ENCODE measurements at regions not wholly inside any gene's neighbourhood (a gene's known extent, or its start where the extent isn't known, plus 50 kb on each side); places are given as distances from the start of the nearest gene placed in this dataset.

DNA sequence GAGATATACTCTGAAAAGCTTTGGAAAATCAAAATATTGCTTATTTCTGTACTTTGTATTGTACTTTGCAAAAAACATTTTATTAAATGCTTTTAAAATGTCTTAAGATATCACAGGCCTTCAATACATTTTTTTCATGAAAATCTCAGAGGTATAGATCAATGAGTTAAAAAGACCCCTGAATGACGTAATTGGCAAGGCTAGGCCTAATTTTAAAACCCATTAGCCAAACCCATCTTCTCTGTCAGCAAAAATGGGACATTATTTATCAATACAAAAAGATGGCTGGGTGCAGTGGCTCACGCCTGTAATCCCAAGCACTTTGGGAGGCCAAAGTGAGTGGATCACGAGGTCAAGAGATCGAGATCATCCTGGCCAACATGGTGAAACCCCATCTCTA lies 84.8 kb upstream of the PAK5 start:
- DNase-seq (ENCODE audit: extremely low read depth, low read depth) = no peak

DNA sequence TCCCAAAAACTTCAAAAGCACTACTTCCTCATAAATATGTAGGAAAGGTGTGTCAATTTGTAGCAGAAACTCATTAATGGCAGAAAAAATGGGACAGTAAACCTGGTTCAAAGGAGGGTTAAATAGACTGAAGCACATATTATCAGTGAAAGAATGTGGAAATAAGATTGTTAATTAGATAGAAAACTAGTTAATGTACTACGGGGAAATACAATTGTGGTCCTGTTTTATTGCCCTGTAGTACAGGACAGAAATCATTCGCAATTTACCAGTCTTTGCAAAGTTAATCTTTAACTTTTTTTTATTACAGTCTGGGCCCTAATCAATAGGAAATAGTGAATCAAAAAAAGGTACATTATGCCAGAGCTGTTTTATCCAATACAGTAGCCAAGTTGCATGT lies 82.0 kb upstream of the PAK5 start:
- no peak for DNase-seq (ENCODE audit: extremely low read depth, low read depth)

DNA sequence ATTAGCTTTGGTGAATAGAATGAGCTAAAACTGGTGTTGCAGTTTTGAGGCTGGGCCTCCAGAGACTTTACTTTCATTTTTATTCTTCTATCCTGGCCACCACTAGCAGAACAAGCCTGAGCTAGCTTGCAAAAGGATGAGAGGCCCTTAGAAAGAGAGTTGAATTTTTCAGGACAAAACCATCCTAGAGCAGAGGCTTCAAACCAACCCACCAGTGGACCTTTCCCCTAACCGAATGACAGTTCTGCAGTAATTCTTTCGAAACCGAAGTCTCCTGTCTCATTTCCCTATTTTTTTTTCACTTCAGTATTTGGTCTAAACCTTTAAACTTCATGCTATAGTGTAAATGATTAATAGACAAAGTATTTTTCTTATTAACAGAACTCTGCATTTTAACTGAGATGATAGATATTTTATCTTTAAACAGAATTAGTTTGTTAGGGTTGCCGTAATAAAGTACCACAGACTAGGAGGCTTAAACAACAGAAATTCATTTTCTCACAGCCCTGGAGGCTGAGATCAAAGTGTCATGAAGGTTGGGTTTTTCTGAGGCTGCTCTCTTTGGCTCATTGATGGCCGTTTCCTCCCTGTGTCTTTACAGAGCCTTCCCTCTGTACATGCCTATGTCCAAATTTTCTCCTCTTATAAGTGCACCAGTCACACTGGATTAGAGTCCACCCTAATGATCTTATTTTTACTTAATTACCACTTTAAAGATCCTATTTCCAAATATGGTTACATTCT lies 80.6 kb upstream of the PAK5 start:
- DNase-seq (ENCODE audit: extremely low read depth, low read depth) = no peak

DNA sequence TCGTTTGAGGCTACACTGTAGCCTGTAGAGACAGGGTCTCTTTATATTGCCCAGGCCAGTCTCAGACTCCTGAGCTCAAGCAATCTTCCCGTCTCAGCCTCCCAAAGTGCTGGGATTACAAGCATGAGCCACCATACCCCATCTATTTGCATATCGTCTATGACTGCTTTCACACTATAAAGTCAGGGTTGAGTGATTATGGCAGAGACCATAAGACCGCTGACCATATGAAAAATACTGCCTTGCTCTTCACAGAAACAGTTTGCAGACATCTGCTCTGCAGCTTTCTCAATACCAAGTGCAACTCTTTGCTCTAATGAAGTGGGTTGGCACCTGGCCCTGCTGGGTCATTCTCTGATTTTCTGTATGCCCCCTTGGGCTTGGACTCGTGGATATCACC lies 79.5 kb upstream of the PAK5 start:
- no peak for DNase-seq (ENCODE audit: extremely low read depth, low read depth)

DNA sequence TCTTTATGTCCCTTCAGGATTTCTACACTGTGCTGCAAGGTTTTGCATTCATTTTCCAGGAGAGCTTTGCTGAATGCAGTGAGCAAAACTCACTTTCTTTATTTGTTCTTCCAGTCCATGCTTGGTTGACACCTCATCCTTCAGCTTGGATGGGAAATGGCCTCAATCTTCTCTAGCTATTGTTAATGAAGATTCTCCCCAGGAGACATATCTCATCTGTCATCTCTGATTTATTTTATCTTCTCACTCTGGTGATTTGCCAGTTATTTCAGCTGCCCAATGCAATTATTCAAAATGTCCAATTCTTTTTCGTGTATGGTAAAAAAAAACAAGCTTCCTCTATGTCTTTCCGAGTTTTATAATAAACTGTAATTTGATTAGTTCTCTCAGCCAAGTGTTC lies 77.9 kb upstream of the PAK5 start:
- no peak for DNase-seq (ENCODE audit: extremely low read depth, low read depth)

DNA sequence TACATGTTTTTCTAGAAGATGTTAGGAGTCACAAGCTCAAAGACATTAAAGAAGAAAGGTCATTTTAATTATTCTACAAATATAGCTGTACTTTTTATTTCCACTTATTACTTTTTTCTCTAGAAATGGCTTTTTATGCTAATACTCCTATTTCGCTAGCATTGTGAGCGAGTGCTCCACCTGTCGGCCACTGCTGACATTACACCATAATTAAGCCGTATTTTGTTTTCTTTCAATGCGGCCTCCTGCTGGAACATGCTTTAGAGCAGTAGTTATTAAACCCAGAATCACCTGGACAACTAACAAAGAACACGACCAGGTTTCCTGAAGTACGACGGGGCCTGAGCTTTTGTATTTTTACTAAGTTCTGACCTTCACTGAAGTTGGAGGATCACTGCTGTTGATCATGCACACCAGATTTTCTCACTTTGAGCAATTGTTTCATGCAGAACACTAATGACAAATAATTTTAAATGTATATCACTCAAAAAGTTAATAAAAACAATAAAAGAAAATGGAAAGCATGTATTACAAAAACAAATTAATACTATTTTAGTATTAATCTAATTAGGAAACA lies 74.1 kb upstream of the PAK5 start:
- peak; percentile 31 for DNase-seq (ENCODE audit: extremely low read depth, low read depth)

DNA sequence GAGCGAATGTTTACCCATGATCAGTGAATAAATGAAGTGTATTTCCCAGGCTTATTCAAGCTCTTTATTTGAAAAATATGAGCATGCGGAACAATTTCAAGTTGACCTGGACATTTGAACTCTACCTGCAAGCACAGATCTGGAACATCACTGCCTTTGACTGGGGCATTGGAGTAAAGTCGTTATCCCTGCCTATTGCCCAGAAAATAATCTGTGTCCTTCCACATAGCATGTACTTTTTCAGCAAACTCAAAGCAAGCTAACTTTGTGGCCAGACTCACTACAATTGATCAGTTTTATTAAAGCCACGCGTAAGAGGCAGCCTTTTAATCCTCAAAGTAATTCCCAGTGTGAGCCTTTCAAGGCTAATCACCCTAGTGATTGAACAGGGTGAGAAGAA lies 73.4 kb upstream of the PAK5 start:
- DNase-seq (ENCODE audit: extremely low read depth, low read depth) = no peak

DNA sequence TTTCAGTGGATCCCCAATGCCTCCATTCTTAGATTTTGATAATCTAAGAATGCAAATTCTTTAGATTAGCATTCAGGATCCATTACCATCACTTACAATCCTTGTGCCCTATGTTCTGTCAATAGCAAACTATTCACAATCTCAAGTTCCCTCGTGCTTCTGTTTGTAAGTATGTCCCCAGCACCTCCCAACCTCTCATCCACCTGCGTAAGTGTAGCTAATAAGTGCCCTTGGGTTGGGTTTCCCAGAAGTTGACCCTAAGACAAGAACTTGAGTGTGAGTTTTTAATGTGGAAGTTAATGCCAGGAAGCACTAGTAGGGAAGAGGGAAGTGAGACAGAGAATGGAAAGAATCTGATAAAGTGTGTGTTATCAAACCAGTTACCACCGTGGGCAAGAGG lies 72.6 kb upstream of the PAK5 start:
- no peak for DNase-seq (ENCODE audit: extremely low read depth, low read depth)

DNA sequence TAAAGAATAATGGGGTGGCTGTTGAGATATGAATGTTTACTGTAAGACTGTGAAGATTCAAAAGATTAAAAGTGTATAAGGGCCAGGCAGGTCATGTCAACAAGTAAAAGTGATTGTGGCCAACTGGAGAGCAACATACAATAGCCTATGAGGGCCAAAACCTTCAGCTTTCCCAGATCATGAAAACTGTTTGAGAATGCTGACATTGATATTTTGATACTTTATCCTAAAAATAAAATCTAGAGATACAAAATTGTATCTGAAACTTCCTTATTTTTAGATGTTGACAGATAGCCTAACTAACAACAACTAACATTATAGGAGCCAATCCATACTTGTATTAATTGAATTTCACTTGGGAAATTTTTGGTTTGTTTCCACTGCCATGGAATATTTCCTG lies 70.3 kb upstream of the PAK5 start:
- DNase-seq (ENCODE audit: extremely low read depth, low read depth) = no peak

DNA sequence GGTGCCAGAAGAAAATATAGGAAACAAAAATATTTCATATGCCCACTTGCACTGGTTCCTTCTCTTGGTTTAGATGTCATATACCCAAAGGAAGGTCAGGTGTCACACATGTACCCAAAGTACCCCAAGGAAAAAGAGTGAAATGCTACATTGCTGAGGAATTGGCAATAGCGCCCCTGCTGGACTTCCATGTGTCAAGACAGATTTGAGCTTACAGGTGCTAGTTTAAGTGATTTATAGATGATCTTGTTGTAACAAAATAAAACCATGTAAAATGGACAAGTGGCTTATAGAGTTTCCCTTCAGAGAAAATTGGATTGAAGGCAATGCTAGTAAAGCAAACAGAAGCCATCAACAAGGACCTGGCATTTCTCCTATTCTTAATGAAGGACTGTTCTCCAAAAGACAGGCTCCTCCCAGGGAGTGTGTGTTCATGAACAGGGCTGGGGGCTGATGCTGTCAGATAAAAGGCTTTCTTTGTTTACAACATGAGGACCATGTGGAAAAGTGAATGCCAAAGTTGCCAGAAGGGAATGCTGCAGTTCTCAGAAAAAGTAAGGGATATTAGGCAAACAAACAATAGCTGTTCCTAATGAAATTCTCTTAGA lies 64.3 kb upstream of the PAK5 start:
- DNase-seq (ENCODE audit: extremely low read depth, low read depth) = no peak

DNA sequence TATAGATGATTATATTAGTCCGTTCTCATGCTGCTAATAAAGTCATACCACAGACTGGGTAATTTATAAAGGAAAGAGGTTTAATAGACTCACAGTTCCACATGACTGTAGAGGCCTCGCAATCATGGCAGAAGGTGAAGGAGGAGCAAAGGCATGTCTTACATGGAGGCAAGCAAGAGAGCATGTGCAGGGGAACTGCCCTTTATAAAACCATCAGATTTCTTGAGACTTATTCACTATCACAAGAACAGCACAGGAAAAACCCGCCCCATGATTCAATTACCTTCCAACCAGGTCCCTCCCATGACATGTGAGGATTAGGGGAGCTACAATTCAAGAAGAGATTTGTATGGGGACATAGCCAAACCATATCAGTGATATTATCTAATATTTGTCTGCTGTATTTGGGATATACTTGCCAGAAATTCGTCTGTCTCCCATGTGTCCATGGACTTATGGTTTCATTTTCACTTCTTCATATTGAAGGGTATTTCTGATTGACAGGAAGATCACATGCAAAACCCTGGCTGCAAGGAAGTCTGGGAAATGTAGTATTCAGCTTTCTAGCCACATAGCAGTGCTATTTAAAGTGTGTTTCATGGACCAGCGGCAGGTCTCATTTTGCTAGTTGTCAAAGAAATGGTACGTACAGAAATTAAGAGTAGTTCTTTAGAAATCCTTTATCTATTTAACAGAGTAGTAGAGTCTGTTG lies 50.5 kb upstream of the PAK5 start:
- no peak for DNase-seq (ENCODE audit: extremely low read depth, low read depth)

All from NCI-H460 (cell line).